AG08396 (cell line): ENCODE measurements at regions not wholly inside any gene's neighbourhood (a gene's known extent, or its start where the extent isn't known, plus 50 kb on each side); places are given as distances from the start of the nearest gene placed in this dataset.
A peak's percentile ranks its signal among the peaks of the same experiment; 100 is the strongest.

Experiments
- DNase-seq: peaks from one replicate; pipeline ENCODE4 v3.0.0; 2012; ENCODE audit warnings: low spot score, mixed read lengths

- DNase-seq = no peak
Measured at GRCh38 chr10:69684020-69684980, 54.3 kb downstream of the FAM241B start.

- DNase-seq = no peak
Measured at GRCh38 chr10:69684981-69685353, 54.9 kb downstream of the FAM241B start.

- no peak for DNase-seq
Measured at GRCh38 chr10:69685426-69685801, 55.4 kb downstream of the FAM241B start.

- peak; percentile 29 for DNase-seq
Measured at GRCh38 chr10:69685802-69686585, 55.9 kb downstream of the FAM241B start.

- DNase-seq = no peak
Measured at GRCh38 chr10:69686866-69687265, 56.8 kb downstream of the FAM241B start.

GRCh38 chr10:69687426-69687825 lies 57.4 kb downstream of the FAM241B start:
- DNase-seq = no peak

- DNase-seq = no peak
Measured at GRCh38 chr10:69692267-69692666, 62.2 kb downstream of the FAM241B start.

- DNase-seq = no peak
Measured at GRCh38 chr10:69692891-69693290, 62.8 kb downstream of the FAM241B start.

- no peak for DNase-seq
Measured at GRCh38 chr10:69693886-69694285, 63.8 kb downstream of the FAM241B start.

- DNase-seq = peak; percentile 77
Measured at GRCh38 chr10:69696073-69696731, 66.2 kb downstream of the FAM241B start.

GRCh38 chr10:69697006-69697405 lies 67.0 kb downstream of the FAM241B start:
- no peak for DNase-seq

GRCh38 chr10:69703256-69703655 lies 73.2 kb downstream of the FAM241B start:
- DNase-seq = no peak

GRCh38 chr10:69703766-69704630 lies 74.0 kb downstream of the FAM241B start:
- peak; percentile 46 for DNase-seq

GRCh38 chr10:69709366-69709941 lies 79.4 kb downstream of the FAM241B start:
- DNase-seq = no peak

- DNase-seq = no peak
Measured at GRCh38 chr10:69710008-69710888, 80.2 kb downstream of the FAM241B start.

- no peak for DNase-seq
Measured at GRCh38 chr10:69712342-69712741, 82.3 kb downstream of the FAM241B start.

GRCh38 chr10:69714572-69714971 lies 84.5 kb downstream of the FAM241B start:
- DNase-seq = no peak

GRCh38 chr10:69715156-69715898 lies 85.3 kb downstream of the FAM241B start:
- DNase-seq = peak; percentile 29

GRCh38 chr10:69715899-69716606 lies 85.7 kb upstream of the COL13A1 start:
- DNase-seq = no peak
